Right ventricle myocardium superior (tissue), 1 donor: ENCODE measurements at regions not wholly inside any gene's neighbourhood (a gene's known extent, or its start where the extent isn't known, plus 50 kb on each side); places are given as distances from the start of the nearest gene placed in this dataset.
"Not testable (repeated sequence)": the region's sequence is repeated elsewhere in the genome, so short reads cannot be mapped to it uniquely, and the experiment has no call there.

ENCODE experiments used
- ATAC-seq: fragments of 200-7000 bp; cut with Tn5 transposase; one replicate; pipeline ENCODE4 v1.9.1; 2020; ENCODE audit warnings: mild to moderate bottlenecking; ENCODE audit not compliant: poor library complexity
- DNase-seq: peaks from one replicate; pipeline ENCODE4 v3.0.0-alpha.2; 2020
- intact Hi-C: fragments of 100-400 bp; cut with DNase I; formaldehyde crosslinking; loops from one replicate; pipeline ENCODE4 v1.11.2; 2022
- donor health status: DM: no; HTN: yes; CAD: no; lungs with severe emphysema.

- intact Hi-C loops, result no loop called here
- DNase-seq (no peak), ATAC-seq (peak; percentile 89)
These were observed 537.5 kb upstream of the CCDC54 start for GRCh38 chr3:106839576-106840280.

GRCh38 chr3:106840319-106840718, 536.9 kb upstream of the CCDC54 start:
- DNase-seq (no peak), ATAC-seq (no peak)
- intact Hi-C loops, result no loop called here

- no peak for ATAC-seq
- intact Hi-C loops, result no loop called here
- DNase-seq, result no peak
These were observed 535.1 kb upstream of the CCDC54 start for GRCh38 chr3:106842151-106842550.

GRCh38 chr3:106844638-106845037, 532.6 kb upstream of the CCDC54 start:
- intact Hi-C loops, result no loop called here
- ATAC-seq (no peak), DNase-seq (no peak)

GRCh38 chr3:106848099-106848498, 529.1 kb upstream of the CCDC54 start:
- intact Hi-C loops, result no loop called here
- no peak for ATAC-seq

GRCh38 chr3:106850437-106850836, 526.8 kb upstream of the CCDC54 start:
- ATAC-seq (no peak), DNase-seq (no peak)
- intact Hi-C loops, result no loop called here

More at GRCh38 chr3:106848099-106848498, 529.1 kb upstream of the CCDC54 start:
- DNase-seq, result no peak

- DNase-seq, ATAC-seq, intact Hi-C loops: not testable (repeated sequence)
These were observed 518.9 kb upstream of the CCDC54 start for GRCh38 chr3:106858321-106858720.

- ATAC-seq, result no peak
- intact Hi-C loops, result no loop called here
These were observed 517.1 kb upstream of the CCDC54 start for GRCh38 chr3:106860182-106860581.

GRCh38 chr3:106862067-106862466, 515.2 kb upstream of the CCDC54 start:
- intact Hi-C loops, result no loop called here
- no peak for ATAC-seq
- DNase-seq, result no peak

More at GRCh38 chr3:106860182-106860581, 517.1 kb upstream of the CCDC54 start:
- DNase-seq, result no peak

- intact Hi-C loops, result no loop called here
- no peak for ATAC-seq
These were observed 499.6 kb upstream of the CCDC54 start for GRCh38 chr3:106877627-106878026.

GRCh38 chr3:106880206-106880605, 497.0 kb upstream of the CCDC54 start:
- ATAC-seq, result no peak
- DNase-seq, result no peak
- intact Hi-C loops, result no loop called here

More at GRCh38 chr3:106877627-106878026, 499.6 kb upstream of the CCDC54 start:
- no peak for DNase-seq

- ATAC-seq (no peak), DNase-seq (no peak)
- intact Hi-C loops, result no loop called here
These were observed 496.1 kb upstream of the CCDC54 start for GRCh38 chr3:106881186-106881585.

GRCh38 chr3:106882297-106882696, 494.9 kb upstream of the CCDC54 start:
- intact Hi-C loops, result no loop called here
- no peak for ATAC-seq
- DNase-seq, result no peak

- DNase-seq, result no peak
- no peak for ATAC-seq
- intact Hi-C loops, result no loop called here
These were observed 471.2 kb upstream of the CCDC54 start for GRCh38 chr3:106906074-106906473.

GRCh38 chr3:106908181-106908938, 468.9 kb upstream of the CCDC54 start:
- intact Hi-C loops, result no loop called here
- DNase-seq (no peak), ATAC-seq (no peak)

GRCh38 chr3:106913111-106913698, 464.0 kb upstream of the CCDC54 start:
- no peak for DNase-seq
- intact Hi-C loops, result no loop called here
- ATAC-seq, result no peak

- no peak for DNase-seq
- intact Hi-C loops, result no loop called here
- ATAC-seq, result no peak
These were observed 463.3 kb upstream of the CCDC54 start for GRCh38 chr3:106913966-106914365.

GRCh38 chr3:106920609-106921008, 456.6 kb upstream of the CCDC54 start:
- ATAC-seq (no peak), DNase-seq (no peak)
- intact Hi-C loops, result no loop called here

GRCh38 chr3:106929081-106929480, 448.2 kb upstream of the CCDC54 start:
- ATAC-seq, result no peak

GRCh38 chr3:106930086-106930485, 447.2 kb upstream of the CCDC54 start:
- DNase-seq (no peak), ATAC-seq (no peak)
- intact Hi-C loops, result no loop called here

More at GRCh38 chr3:106929081-106929480, 448.2 kb upstream of the CCDC54 start:
- no peak for DNase-seq
- intact Hi-C loops, result no loop called here
